HEK293T (cell line): ENCODE measurements at regions not wholly inside any gene's neighbourhood (a gene's known extent, or its start where the extent isn't known, plus 50 kb on each side); places are given as distances from the start of the nearest gene placed in this dataset.
"Not testable (repeated sequence)": the region's sequence is repeated elsewhere in the genome, so short reads cannot be mapped to it uniquely, and the experiment has no call there.

Experiments
- FOXK2 ChIP-seq: fragments of 450-650 bp; IDR thresholded peaks from 2 replicates; pipeline ENCODE4 v1.6.1; 2016; ENCODE audit warnings: mild to moderate bottlenecking
- SP1 ChIP-seq: fragments of 450-650 bp; IDR thresholded peaks from 2 replicates; pipeline ENCODE4 v1.6.1; 2017

- not testable (repeated sequence) for TF ChIP-seq SP1, FOXK2
These were observed 88.5 kb upstream of the PABPC3 start for GRCh38 chr13:25007389-25007788.
